UCSD-AML1 (cell line): ENCODE measurements at regions not wholly inside any gene's neighbourhood (a gene's known extent, or its start where the extent isn't known, plus 50 kb on each side); places are given as distances from the start of the nearest gene placed in this dataset.

Experiments used
- DNase-seq: peaks from one replicate; lab custom pipeline; 2025; ENCODE audit not compliant: unreplicated experiment; lab: John Stamatoyannopoulos, UW

- no peak for DNase-seq
These were observed 51.9 kb upstream of the PTPRS start for GRCh38 chr19:5392486-5392885.

- DNase-seq = no peak
These were observed 52.5 kb upstream of the PTPRS start for GRCh38 chr19:5393088-5393487.

GRCh38 chr19:5394551-5395505 is 54.2 kb upstream of the PTPRS start:
- DNase-seq = no peak

- no peak for DNase-seq
These were observed 54.9 kb upstream of the PTPRS start for GRCh38 chr19:5395556-5395955.

GRCh38 chr19:5396096-5396939 is 55.7 kb upstream of the PTPRS start:
- no peak for DNase-seq

- DNase-seq = no peak
These were observed 56.4 kb upstream of the PTPRS start for GRCh38 chr19:5396963-5397362.

GRCh38 chr19:5397804-5398692 is 57.2 kb upstream of the ZNRF4 start:
- no peak for DNase-seq

- no peak for DNase-seq
These were observed 56.5 kb upstream of the ZNRF4 start for GRCh38 chr19:5398693-5399057.

- DNase-seq = peak; percentile 81
These were observed 51.1 kb upstream of the ZNRF4 start for GRCh38 chr19:5403968-5404640.
